Psoas muscle (tissue), 7 donors: ENCODE measurements at regions not wholly inside any gene's neighbourhood (a gene's known extent, or its start where the extent isn't known, plus 50 kb on each side); places are given as distances from the start of the nearest gene placed in this dataset.

Experiments used
- ATAC-seq, 4 donors: fragments of 200-7000 bp; cut with Tn5 transposase; one replicate each; pipeline ENCODE4 v1.9.1; 2020; ENCODE audit warnings: moderate library complexity in 3 of 4, mild to moderate bottlenecking in 2 of 4
- DNase-seq, 2 donors: peaks; one replicate each; pipeline ENCODE4 v3.0.0-alpha.2; 2020
- H3K27ac ChIP-seq: fragments of 200-600 bp; one replicate; pipeline ENCODE4 v1.8.0; 2022
- H3K27me3 ChIP-seq, 3 donors: fragments of 200-600 bp in 1 of 3; one replicate each; pipeline versions ENCODE4 v1.6.1 to v1.8.0; 2013 to 2022; ENCODE audit warnings: low read length in 2 of 3, mild to moderate bottlenecking in 2 of 3, moderate library complexity in 1 of 3; ENCODE audit not compliant: insufficient read depth in 3 of 3
- H3K36me3 ChIP-seq, 2 donors: fragments of 200-600 bp in 1 of 2; one replicate each; pipeline versions ENCODE4 v1.6.1 to v1.8.0; 2013 to 2022; ENCODE audit warnings: low read depth in 1 of 2, mild to moderate bottlenecking in 1 of 2, moderate library complexity in 1 of 2; ENCODE audit not compliant: insufficient read depth in 1 of 2
- H3K4me1 ChIP-seq: fragments of 200-600 bp; one replicate; pipeline ENCODE4 v1.8.0; 2022
- H3K4me3 ChIP-seq: fragments of 200-600 bp; one replicate; pipeline ENCODE4 v1.8.0; 2022; ENCODE audit warnings: mild to moderate bottlenecking
- H3K9me3 ChIP-seq: fragments of 200-600 bp; one replicate; pipeline ENCODE4 v1.8.0; 2022
- WGBS, 3 donors: extraction: QIAGEN DNeasy Blood & Tissue Kit; methylation state at CpG; one replicate each; pipeline versions ENCODE4 v1.1.6 to v1.1.7; 2013; 5-methylcytosine and 5-hydroxymethylcytosine counted together
- intact Hi-C, 2 donors: fragments of 100-400 bp; cut with DNase I; formaldehyde crosslinking; loops; one replicate each; pipeline versions ENCODE4 v1.11.0 to v1.14.2; 2022
- TF ChIP-seq, protein P1 (sequence below): fragments of 200-600 bp; IDR thresholded peaks from one replicate; pipeline ENCODE4 v1.8.0; 2022; ENCODE audit warnings: antibody characterized with exemption
- donor health status: healthy with polysubstance abuse.
- donor health status: DM: no; HTN: no; CAD: no; lungs with moderate emphysema.
- donor health status: Bipolar disorder and iron deficiency.
- donor health status: healthy.
- donor health status: DM: yes; HTN: yes; CAD: no.
- donor health status: DM: no; HTN: no; CAD: no.
- donor health status: DM: yes; HTN: yes; CAD: no.

DNA sequence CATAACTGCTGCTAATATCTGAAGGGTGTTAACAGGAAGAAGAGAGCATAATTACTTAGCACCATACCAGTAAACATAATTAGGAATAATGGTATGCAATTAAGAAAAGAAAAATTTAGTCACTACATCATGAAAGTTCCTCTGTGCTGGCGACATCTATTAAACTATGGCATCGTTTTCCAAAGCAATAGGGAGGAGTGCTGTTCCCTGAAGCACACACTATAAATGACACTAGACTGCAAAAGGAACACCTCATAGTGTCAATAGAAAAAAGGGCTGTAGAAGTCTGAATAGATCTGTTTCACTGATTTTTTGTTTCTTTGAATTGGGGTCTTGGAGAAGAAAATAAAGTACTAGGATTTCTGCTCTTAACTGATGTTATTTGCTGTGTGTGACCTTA is 773.6 kb upstream of the B3GALT2 start:
- Histone ChIP-seq H3K4me1 (no peaks in the 10 kb centered on the region), H3K9me3 (no peaks in the 10 kb centered on the region), H3K4me3 (no peak overlapping the region), H3K27me3 (no peaks in the 10 kb centered on the region), H3K27ac (no peak overlapping the region), H3K36me3 (no peaks in the 10 kb centered on the region)
- 61 to 78% (median 62%) methylated on average over 2 of the region's 2 CpGs for WGBS, 3 donors
- no peak for ATAC-seq
- no peak for DNase-seq
- TF ChIP-seq, protein P1, sequence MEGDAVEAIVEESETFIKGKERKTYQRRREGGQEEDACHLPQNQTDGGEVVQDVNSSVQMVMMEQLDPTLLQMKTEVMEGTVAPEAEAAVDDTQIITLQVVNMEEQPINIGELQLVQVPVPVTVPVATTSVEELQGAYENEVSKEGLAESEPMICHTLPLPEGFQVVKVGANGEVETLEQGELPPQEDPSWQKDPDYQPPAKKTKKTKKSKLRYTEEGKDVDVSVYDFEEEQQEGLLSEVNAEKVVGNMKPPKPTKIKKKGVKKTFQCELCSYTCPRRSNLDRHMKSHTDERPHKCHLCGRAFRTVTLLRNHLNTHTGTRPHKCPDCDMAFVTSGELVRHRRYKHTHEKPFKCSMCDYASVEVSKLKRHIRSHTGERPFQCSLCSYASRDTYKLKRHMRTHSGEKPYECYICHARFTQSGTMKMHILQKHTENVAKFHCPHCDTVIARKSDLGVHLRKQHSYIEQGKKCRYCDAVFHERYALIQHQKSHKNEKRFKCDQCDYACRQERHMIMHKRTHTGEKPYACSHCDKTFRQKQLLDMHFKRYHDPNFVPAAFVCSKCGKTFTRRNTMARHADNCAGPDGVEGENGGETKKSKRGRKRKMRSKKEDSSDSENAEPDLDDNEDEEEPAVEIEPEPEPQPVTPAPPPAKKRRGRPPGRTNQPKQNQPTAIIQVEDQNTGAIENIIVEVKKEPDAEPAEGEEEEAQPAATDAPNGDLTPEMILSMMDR = no peak
- intact Hi-C loops = no loop called here

DNA sequence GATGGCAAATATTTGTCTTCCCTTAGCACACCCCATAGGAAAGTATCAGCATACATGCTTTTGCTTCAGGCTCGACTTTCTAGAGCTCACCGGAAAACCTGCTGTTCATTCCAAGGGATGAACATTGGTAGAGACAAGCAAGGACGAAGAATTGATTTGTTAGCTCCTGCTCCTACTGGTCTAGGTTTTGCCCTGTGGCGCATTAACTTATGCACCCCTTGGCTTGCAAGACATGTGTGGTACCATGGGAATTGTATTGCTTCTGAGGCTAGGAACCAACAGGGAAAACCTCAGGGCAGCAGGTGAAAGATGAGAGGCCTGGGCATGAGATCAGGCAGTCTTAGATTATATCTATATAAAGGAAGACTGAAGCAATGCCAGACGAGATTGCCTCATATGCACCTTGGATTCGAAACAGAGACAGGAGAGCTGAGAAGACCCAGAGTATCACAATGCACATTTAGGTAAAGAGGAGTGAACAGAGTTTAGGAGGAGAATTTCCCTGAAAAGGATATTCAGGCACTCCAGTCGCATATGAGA is 771.2 kb upstream of the B3GALT2 start:
- DNase-seq = no peak
- Histone ChIP-seq H3K9me3 (no peaks in the 10 kb centered on the region), H3K4me3 (no peak overlapping the region), H3K4me1 (no peaks in the 10 kb centered on the region), H3K27ac (no peak overlapping the region), H3K27me3 (no peaks in the 10 kb centered on the region), H3K36me3 (no peaks in the 10 kb centered on the region)
- 54 to 69% (median 55%) methylated on average over 7 of the region's 7 CpGs for WGBS, 3 donors
- intact Hi-C loops = no loop called here
- ATAC-seq = peak in 3 of 4 donors; percentile 57 to 78 (median 78)
- TF ChIP-seq, protein P1 = no peak

DNA sequence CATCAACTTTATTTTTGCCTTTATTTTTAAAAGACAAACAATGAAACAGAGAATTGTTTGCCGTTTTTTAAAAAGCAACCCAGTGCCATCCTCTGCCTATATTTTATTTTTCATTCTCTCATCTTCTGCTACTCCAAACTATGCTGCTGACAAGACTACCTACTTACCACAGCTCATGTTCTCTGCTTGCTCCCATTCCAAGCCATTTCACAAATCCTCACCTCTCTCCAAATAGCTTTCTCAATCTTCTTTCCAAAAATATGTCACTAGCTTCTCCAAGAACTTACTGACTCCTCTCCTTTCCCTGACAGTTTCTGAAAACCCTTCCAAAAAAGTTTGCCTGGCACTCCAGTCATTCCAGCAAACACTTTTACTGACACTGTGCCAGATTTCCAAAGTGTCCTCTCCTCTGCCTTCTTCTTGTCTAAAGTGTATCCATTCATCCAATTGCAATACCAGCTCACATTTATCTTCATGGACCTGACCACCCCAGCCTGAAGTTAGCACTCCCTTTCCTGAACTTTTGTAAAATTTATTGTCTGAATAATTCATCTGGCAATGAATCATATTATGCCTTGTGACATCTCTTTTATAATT is 766.5 kb upstream of the B3GALT2 start:
- H3K27ac ChIP-seq = no peak overlapping the region
- no peaks in the 10 kb centered on the region for H3K4me1 ChIP-seq
- TF ChIP-seq, protein P1 = no peak
- no peak overlapping the region for H3K4me3 ChIP-seq
- H3K27me3 ChIP-seq = no peaks in the 10 kb centered on the region
- DNase-seq (no peak), ATAC-seq (peak; percentile 55 to 88 (median 74))
- WGBS, 3 donors = 63 to 87% (median 64%) methylated on average over 1 of the region's 1 CpG
- intact Hi-C loops = no loop called here
- H3K9me3 ChIP-seq = no peaks in the 10 kb centered on the region
- H3K36me3 ChIP-seq = no peaks in the 10 kb centered on the region

DNA sequence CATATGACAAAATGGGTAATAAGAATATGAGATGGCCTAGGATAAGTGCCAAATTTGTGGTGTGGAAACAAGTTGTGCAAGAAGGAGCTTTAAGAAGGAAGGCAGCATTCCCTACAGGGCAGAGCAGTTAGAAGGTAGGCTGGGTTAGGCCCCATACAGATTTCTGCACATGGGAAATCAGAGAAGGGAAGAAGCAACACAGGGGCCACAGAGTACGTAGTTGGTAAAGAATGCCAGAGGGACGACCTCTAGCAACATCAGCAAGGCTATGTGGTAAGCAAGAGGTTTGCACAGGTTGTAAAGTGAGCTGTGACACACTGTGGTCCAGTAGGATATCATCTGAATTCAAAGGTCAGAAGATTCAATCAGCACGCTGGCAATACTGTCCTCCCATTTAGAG is 765.6 kb upstream of the B3GALT2 start:
- ATAC-seq (peak; percentile 68 to 88 (median 84)), DNase-seq (no peak)
- TF ChIP-seq, protein P1 = no peak
- Histone ChIP-seq H3K27ac (no peak overlapping the region), H3K4me3 (no peak overlapping the region), H3K4me1 (no peaks in the 10 kb centered on the region), H3K27me3 (no peaks in the 10 kb centered on the region), H3K9me3 (no peaks in the 10 kb centered on the region), H3K36me3 (no peaks in the 10 kb centered on the region)
- intact Hi-C loops = no loop called here
- 61 to 71% (median 63%) methylated on average over 3 of the region's 3 CpGs for WGBS, 3 donors

DNA sequence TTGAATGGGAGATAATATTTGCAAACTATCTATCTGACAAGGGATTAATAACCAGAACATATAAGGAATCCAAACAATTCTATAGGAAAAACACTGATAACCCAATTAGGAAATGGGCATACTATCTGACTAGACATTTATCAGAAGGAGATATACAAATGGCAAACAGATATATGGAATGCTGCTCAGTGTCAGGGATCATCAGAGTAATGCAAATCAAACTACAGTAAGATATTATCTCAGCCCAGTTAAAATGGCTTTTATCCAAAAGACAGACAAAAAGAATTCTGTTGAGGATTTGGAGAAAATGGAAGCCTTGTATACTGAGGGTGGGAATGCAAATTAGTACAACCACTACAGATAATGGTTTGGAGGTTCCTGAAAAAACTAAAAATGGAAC is 758.0 kb upstream of the B3GALT2 start:
- no peaks in the 10 kb centered on the region for H3K27me3 ChIP-seq
- H3K4me3 ChIP-seq = no peak overlapping the region
- no peaks in the 10 kb centered on the region for H3K9me3 ChIP-seq
- TF ChIP-seq, protein P1 = no peak
- intact Hi-C loops = no loop called here
- ATAC-seq = no peak
- no peak for DNase-seq
- no peaks in the 10 kb centered on the region for H3K4me1 ChIP-seq
- H3K27ac ChIP-seq = no peak overlapping the region
- H3K36me3 ChIP-seq = no peaks in the 10 kb centered on the region
